ENCODE measurements at regions not wholly inside any gene's neighbourhood (a gene's known extent, or its start where the extent isn't known, plus 50 kb on each side); places are given as distances from the start of the nearest gene placed in this dataset.
A peak's percentile ranks its signal among the peaks of the same experiment; 100 is the strongest.
"Not testable (repeated sequence)": the region's sequence is repeated elsewhere in the genome, so short reads cannot be mapped to it uniquely, and the experiment has no call there.

GRCh38 chr17:16888413-16889087, 83.4 kb downstream of the TNFRSF13B start:
- no peaks in the 10 kb centered on the region for H3K36me3 ChIP-seq
- H3K27me3 ChIP-seq = no peaks in the 10 kb centered on the region
- DNase-seq = peak; percentile 37
- H3K9me3 ChIP-seq = no peaks in the 10 kb centered on the region
- no peak overlapping the region for H3K4me3 ChIP-seq

- H3K9me3 ChIP-seq = no peaks in the 10 kb centered on the region
- no peaks in the 10 kb centered on the region for H3K27me3 ChIP-seq
- H3K4me3 ChIP-seq = no peak overlapping the region
- H3K36me3 ChIP-seq = no peaks in the 10 kb centered on the region
- DNase-seq = no peak
These were observed 84.3 kb downstream of the TNFRSF13B start for GRCh38 chr17:16887523-16888095.

GRCh38 chr17:16886655-16887322, 85.1 kb downstream of the TNFRSF13B start:
- H3K9me3 ChIP-seq = no peaks in the 10 kb centered on the region
- H3K4me3 ChIP-seq = no peak overlapping the region
- no peaks in the 10 kb centered on the region for H3K27me3 ChIP-seq
- no peaks in the 10 kb centered on the region for H3K36me3 ChIP-seq
- no peak for DNase-seq

DNA sequence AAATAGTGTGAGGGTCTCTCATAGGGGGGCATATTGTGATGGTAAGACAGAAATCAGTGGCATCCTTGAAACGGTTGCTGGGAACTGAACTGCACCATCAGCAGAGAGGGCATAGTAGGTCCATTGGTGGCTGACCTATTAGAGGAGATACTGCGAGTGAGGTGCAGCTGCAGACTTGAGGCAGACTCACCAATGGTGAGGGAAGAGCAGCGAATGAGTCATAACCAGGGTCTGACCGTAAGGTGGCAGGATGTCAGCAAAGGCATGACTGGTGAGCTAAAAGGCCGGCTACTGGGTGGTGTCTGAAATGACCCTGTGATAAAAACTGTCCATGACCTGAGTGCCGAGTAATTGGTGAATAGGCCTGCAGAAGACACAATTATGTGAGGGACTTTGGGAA, 86.7 kb downstream of the TNFRSF13B start:
- not testable (repeated sequence) for H3K27me3 ChIP-seq, H3K36me3 ChIP-seq, DNase-seq, H3K9me3 ChIP-seq, H3K4me3 ChIP-seq

DNA sequence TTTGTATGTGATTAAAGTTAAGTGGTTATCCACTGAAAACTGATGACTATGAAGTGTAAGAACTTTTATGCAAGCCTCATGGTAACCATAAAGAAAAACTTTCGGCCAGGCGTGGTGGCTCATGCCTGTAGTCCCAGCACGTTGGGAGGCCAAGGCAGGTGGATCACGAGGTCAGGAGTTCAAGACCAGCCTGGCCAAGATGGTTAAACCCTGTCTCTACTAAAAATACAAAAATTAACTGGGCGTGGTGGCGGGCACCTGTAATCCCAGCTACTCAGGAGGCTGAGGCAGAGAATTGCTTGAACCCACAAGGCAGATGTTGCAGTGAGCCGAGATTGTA, 89.0 kb downstream of the TNFRSF13B start:
- not testable (repeated sequence) for H3K9me3 ChIP-seq, H3K36me3 ChIP-seq, H3K27me3 ChIP-seq, H3K4me3 ChIP-seq, DNase-seq

- no peak for DNase-seq
- H3K9me3 ChIP-seq = no peaks in the 10 kb centered on the region
- no peaks in the 10 kb centered on the region for H3K36me3 ChIP-seq
- H3K27me3 ChIP-seq = no peaks in the 10 kb centered on the region
- no peak overlapping the region for H3K4me3 ChIP-seq
These were observed 89.5 kb downstream of the TNFRSF13B start for GRCh38 chr17:16882243-16882925.

DNA sequence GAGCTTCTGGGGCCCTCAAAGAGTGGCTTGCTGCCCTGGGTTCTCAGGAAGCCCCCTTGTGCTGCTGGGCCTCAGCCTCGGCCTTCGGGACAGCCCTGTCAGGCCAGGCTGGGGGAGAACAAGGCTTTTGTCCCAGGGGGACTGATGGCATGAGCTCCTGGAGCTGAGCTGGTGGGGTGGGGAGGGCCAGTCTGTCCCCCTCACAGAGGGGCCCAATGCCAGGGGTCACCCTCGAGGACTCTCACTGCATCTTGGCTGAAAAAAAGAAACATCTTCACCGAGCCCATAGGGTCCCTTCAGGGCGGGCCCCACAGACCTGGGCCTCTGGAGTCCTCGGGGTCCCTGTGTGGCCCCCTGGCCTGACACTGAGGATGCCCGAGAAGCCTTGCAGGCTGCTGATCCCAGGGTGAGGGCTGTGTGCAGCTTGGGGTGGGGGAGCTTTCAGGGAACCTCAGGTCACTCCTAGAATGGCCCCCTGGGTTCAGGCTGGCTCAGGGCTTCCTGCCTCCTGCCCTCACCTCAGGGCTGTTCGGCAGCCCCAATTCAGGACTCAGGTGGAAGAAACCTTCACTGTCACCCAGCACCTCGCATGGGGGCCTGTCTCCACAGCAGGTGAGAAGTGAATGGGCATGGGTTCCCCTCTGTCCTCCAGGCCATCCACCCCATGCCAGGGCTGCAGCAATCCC, 90.5 kb downstream of the TNFRSF13B start:
- Histone ChIP-seq H3K27me3 (no peaks in the 10 kb centered on the region), H3K36me3 (no peaks in the 10 kb centered on the region), H3K4me3 (no peak overlapping the region), H3K9me3 (no peaks in the 10 kb centered on the region)
- DNase-seq = no peak

- DNase-seq = no peak
- Histone ChIP-seq H3K4me3 (no peak overlapping the region), H3K9me3 (no peaks in the 10 kb centered on the region), H3K27me3 (no peaks in the 10 kb centered on the region), H3K36me3 (no peaks in the 10 kb centered on the region)
These were observed 91.1 kb downstream of the TNFRSF13B start for GRCh38 chr17:16880843-16881230.

DNA sequence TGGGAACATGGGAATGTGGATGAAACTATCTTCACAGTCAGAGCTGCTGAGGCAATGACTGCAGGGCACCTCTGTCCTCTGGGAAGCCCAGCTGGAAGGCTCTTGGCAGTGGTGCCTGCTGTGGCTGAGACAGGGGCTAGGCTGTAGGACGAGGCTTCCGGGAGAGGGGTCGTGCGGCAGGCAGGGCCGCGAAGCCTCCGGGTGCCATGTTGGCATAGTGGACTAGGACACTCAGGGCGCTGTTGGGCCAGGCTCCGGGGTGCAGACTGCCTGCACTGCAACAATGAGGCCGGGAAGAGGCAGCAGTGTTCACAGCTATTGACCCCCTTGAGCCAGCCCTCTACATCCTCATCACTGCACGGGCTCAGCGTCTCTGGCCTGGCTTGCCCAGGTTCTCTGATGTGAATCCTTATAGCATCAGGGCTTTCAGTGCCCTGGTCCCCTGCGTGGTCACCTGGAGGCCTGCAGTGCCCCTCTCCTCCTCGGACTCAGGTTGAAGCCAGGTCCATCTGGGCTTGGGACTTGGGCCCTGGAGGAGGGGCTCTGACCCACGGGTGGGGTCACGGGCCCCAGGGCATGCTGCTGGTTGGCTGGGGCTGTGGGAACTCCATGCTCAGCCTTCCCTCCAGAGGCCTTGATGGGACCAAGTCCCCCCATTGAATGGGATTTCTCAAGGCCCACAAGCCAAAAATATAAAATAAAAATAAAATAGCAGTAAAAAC, 91.6 kb downstream of the TNFRSF13B start:
- DNase-seq = no peak
- H3K27me3 ChIP-seq = no peaks in the 10 kb centered on the region

GRCh38 chr17:16879686-16880085, 92.2 kb downstream of the TNFRSF13B start:
- DNase-seq = no peak
- Histone ChIP-seq H3K27me3 (no peaks in the 10 kb centered on the region), H3K36me3 (no peaks in the 10 kb centered on the region), H3K4me3 (no peak overlapping the region), H3K9me3 (no peaks in the 10 kb centered on the region)

More for the DNA sequence above, 91.6 kb downstream of the TNFRSF13B start:
- Histone ChIP-seq H3K9me3 (no peaks in the 10 kb centered on the region), H3K36me3 (no peaks in the 10 kb centered on the region), H3K4me3 (no peak overlapping the region)

- Histone ChIP-seq H3K9me3 (no peaks in the 10 kb centered on the region), H3K27me3 (no peaks in the 10 kb centered on the region), H3K36me3 (no peaks in the 10 kb centered on the region), H3K4me3 (no peak overlapping the region)
- no peak for DNase-seq
These were observed 93.3 kb downstream of the TNFRSF13B start for GRCh38 chr17:16878606-16879005.

GRCh38 chr17:16878084-16878483, 93.8 kb downstream of the TNFRSF13B start:
- Histone ChIP-seq H3K27me3 (no peaks in the 10 kb centered on the region), H3K36me3 (no peaks in the 10 kb centered on the region), H3K9me3 (no peaks in the 10 kb centered on the region), H3K4me3 (no peak overlapping the region)
- DNase-seq = no peak

GRCh38 chr17:16877099-16877498, 94.8 kb downstream of the TNFRSF13B start:
- Histone ChIP-seq H3K4me3 (no peak overlapping the region), H3K9me3 (no peaks in the 10 kb centered on the region), H3K27me3 (no peaks in the 10 kb centered on the region), H3K36me3 (no peaks in the 10 kb centered on the region)
- no peak for DNase-seq

GRCh38 chr17:16875662-16876061, 96.3 kb downstream of the TNFRSF13B start:
- Histone ChIP-seq H3K9me3 (no peaks in the 10 kb centered on the region), H3K4me3 (no peak overlapping the region), H3K27me3 (no peaks in the 10 kb centered on the region), H3K36me3 (no peaks in the 10 kb centered on the region)
- peak; percentile 41 for DNase-seq

- H3K36me3 ChIP-seq, H3K9me3 ChIP-seq, DNase-seq, H3K27me3 ChIP-seq, H3K4me3 ChIP-seq: not testable (repeated sequence)
These were observed 97.7 kb downstream of the TNFRSF13B start for GRCh38 chr17:16874216-16874615.

GRCh38 chr17:16873174-16874035, 98.5 kb downstream of the TNFRSF13B start:
- peak; percentile 11 for DNase-seq
- H3K27me3 ChIP-seq = no peaks in the 10 kb centered on the region
- no peak overlapping the region for H3K4me3 ChIP-seq
- H3K36me3 ChIP-seq = no peaks in the 10 kb centered on the region
- no peaks in the 10 kb centered on the region for H3K9me3 ChIP-seq
